GM19328 (cell line): ENCODE measurements at regions not wholly inside any gene's neighbourhood (a gene's known extent, or its start where the extent isn't known, plus 50 kb on each side); places are given as distances from the start of the nearest gene placed in this dataset.

Experiments used
- ATAC-seq: cut with Tn5 transposase; IDR thresholded peaks from one replicate; pipeline ENCODE4 v1.9.1; 2021; ENCODE audit warnings: mild to moderate bottlenecking, moderate library complexity; ENCODE audit not compliant: unreplicated experiment

DNA sequence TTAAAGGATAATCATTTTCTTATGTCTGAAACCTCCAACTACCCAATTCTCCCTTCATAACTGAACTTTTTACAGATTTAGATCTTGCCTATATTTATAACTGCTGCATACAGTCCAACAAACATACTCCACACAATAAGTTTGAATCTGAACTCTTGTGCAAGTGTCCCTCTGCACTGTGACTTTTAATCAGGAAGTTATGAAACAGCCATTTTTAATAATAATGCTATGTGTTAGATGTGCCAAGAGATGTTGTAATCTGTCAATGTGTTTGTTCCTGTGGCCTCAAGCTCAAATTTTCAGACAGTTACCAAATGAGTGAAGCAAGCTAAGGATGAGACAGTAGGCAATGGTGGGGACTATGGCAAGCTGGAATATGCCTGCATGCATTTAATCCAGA lies 57.6 kb upstream of the MTAP start:
- no peak for ATAC-seq

- ATAC-seq: no peak
Measured at GRCh38 chr9:21746550-21746949, 55.9 kb upstream of the MTAP start.

DNA sequence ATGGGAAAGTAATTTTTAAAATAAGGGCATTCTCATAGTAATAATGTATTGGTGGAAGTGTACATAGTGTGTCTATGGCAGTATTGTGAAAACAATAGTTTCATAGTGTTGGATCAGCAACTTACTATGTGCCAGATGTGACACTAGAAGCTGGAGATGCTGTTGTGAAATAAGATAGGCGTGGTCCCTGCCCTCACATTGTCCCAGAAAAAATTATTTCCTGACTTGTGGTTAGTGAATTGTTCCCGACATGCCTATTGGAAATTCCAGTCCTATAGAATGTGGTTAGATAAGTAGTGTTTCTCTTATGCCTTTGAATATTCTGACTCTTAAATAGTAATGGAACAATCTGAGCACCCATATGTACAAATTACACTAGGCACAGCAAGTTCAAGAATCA lies 55.3 kb upstream of the MTAP start:
- ATAC-seq: no peak

- no peak for ATAC-seq
Measured at GRCh38 chr9:21750021-21750735, 52.3 kb upstream of the MTAP start.

DNA sequence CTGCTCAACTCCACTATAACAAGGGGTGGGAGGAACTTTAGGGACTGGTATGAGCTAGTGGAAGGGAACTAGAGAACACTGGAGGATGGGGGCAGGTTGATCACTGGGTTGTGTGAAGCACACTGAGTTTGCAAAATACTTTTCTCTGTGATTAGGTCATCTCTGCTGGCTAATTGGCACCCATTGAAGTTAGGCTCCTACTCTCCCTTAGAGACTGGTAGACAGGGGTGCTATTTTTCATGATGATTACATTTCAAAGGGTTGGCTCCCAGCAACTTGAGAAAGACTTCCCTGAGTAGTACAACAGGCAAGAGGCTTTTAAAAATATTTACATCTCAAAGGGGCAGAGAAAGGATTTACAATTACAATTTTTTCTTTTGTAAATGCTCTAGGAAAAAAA lies 50.4 kb upstream of the MTAP start:
- no peak for ATAC-seq
